Endothelial cell (in vitro differentiated cells): ENCODE measurements at regions not wholly inside any gene's neighbourhood (a gene's known extent, or its start where the extent isn't known, plus 50 kb on each side); places are given as distances from the start of the nearest gene placed in this dataset.
"Not testable (repeated sequence)": the region's sequence is repeated elsewhere in the genome, so short reads cannot be mapped to it uniquely, and the experiment has no call there.

Experiments
- DNase-seq: peaks from one replicate; pipeline ENCODE4 v3.0.0; 2021; ENCODE audit warnings: low spot score
- H3K27ac Mint-ChIP-seq: one replicate; pipeline ENCODE4 v1.8.0; 2021; ENCODE audit warnings: mixed read lengths, inconsistent platforms; ENCODE audit not compliant: unreplicated experiment
- H3K27me3 Mint-ChIP-seq: one replicate; pipeline ENCODE4 v1.8.0; 2021; ENCODE audit warnings: mild to moderate bottlenecking, moderate library complexity, mixed read lengths, inconsistent platforms; ENCODE audit not compliant: unreplicated experiment
- H3K36me3 Mint-ChIP-seq: one replicate; pipeline ENCODE4 v1.8.0; 2021; ENCODE audit warnings: mild to moderate bottlenecking, low read depth, mixed read lengths, inconsistent platforms; ENCODE audit not compliant: unreplicated experiment
- H3K4me1 Mint-ChIP-seq: one replicate; pipeline ENCODE4 v1.8.0; 2021; ENCODE audit warnings: mild to moderate bottlenecking, mixed read lengths, inconsistent platforms; ENCODE audit not compliant: unreplicated experiment
- H3K4me3 Mint-ChIP-seq: one replicate; pipeline ENCODE4 v1.8.0; 2021; ENCODE audit warnings: mild to moderate bottlenecking, mixed read lengths, inconsistent platforms; ENCODE audit not compliant: unreplicated experiment
- H3K9me3 Mint-ChIP-seq: one replicate; pipeline ENCODE4 v1.8.0; 2021; ENCODE audit warnings: mixed read lengths, inconsistent platforms; ENCODE audit not compliant: unreplicated experiment
- CTCF ChIP-seq: fragments of 200-600 bp; sonication (generic); IDR thresholded peaks from one replicate; pipeline ENCODE4 v1.5.0; 2021; ENCODE audit warnings: antibody characterized with exemption; ENCODE audit not compliant: unreplicated experiment

- TF ChIP-seq CTCF: no peak
- Mint-ChIP-seq H3K27ac (no peak overlapping the region), H3K4me1 (no peaks in the 10 kb centered on the region), H3K27me3 (no peaks in the 10 kb centered on the region), H3K36me3 (no peaks in the 10 kb centered on the region), H3K9me3 (no peaks in the 10 kb centered on the region), H3K4me3 (no peak overlapping the region)
- DNase-seq: no peak
Measured at GRCh38 chr13:70758932-70759331, 650.7 kb upstream of the KLHL1 start.

- no peaks in the 10 kb centered on the region for H3K27me3 Mint-ChIP-seq
- H3K9me3 Mint-ChIP-seq: no peaks in the 10 kb centered on the region
- no peaks in the 10 kb centered on the region for H3K4me1 Mint-ChIP-seq
- no peak overlapping the region for H3K27ac Mint-ChIP-seq
- DNase-seq: no peak
- no peak for TF ChIP-seq CTCF
- H3K4me3 Mint-ChIP-seq: no peak overlapping the region
- no peaks in the 10 kb centered on the region for H3K36me3 Mint-ChIP-seq
Measured at GRCh38 chr13:70756088-70756487, 647.8 kb upstream of the KLHL1 start.

- H3K27ac Mint-ChIP-seq: no peak overlapping the region
- H3K4me3 Mint-ChIP-seq: no peak overlapping the region
- TF ChIP-seq CTCF: no peak
- no peaks in the 10 kb centered on the region for H3K9me3 Mint-ChIP-seq
- H3K27me3 Mint-ChIP-seq: no peaks in the 10 kb centered on the region
- DNase-seq: no peak
- no peaks in the 10 kb centered on the region for H3K4me1 Mint-ChIP-seq
- H3K36me3 Mint-ChIP-seq: no peaks in the 10 kb centered on the region
Measured at GRCh38 chr13:70755456-70755855, 647.2 kb upstream of the KLHL1 start.

GRCh38 chr13:70747262-70747661, 639.0 kb upstream of the KLHL1 start:
- no peaks in the 10 kb centered on the region for H3K27me3 Mint-ChIP-seq
- peaks cover 4% of the 10 kb centered on the region for H3K4me1 Mint-ChIP-seq
- H3K36me3 Mint-ChIP-seq: no peaks in the 10 kb centered on the region
- no peak for DNase-seq
- no peak for TF ChIP-seq CTCF
- no peak overlapping the region for H3K27ac Mint-ChIP-seq
- no peaks in the 10 kb centered on the region for H3K9me3 Mint-ChIP-seq
- no peak overlapping the region for H3K4me3 Mint-ChIP-seq

- not testable (repeated sequence) for H3K9me3 Mint-ChIP-seq, H3K4me3 Mint-ChIP-seq, DNase-seq, H3K27me3 Mint-ChIP-seq, H3K27ac Mint-ChIP-seq, H3K4me1 Mint-ChIP-seq, H3K36me3 Mint-ChIP-seq
Measured at GRCh38 chr13:70746469-70746868, 638.2 kb upstream of the KLHL1 start.
